Activated effector memory CD4-positive, alpha-beta T cell treated with Interleukin-2 at 50 U/mL for 16 hours (primary cell): ENCODE measurements at regions not wholly inside any gene's neighbourhood (a gene's known extent, or its start where the extent isn't known, plus 50 kb on each side); places are given as distances from the start of the nearest gene placed in this dataset.
"Not testable (repeated sequence)": the region's sequence is repeated elsewhere in the genome, so short reads cannot be mapped to it uniquely, and the experiment has no call there.

Experiments used
- DNase-seq: peaks from one replicate; pipeline ENCODE4 v3.0.0-alpha.2; 2020

DNA sequence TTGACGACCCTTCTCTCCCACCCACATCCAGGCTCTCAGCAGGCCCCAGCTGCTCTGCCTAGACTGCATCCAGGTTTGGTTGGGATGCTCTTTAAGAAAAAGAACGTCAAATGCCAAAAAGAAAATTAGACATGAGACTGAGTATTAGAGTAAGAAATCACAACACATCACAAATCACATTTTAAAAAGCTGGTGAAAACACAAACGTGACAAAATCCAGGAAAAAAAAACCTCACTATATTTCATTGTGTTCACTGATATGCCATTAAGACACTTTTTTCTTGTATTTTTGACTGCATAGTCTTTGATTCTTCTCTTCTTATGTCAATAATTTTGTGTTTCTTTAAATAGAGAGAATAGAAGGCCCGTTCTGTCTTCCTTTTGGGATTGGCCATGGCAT lies 243.7 kb downstream of the TLE3 start:
- DNase-seq: no peak

DNA sequence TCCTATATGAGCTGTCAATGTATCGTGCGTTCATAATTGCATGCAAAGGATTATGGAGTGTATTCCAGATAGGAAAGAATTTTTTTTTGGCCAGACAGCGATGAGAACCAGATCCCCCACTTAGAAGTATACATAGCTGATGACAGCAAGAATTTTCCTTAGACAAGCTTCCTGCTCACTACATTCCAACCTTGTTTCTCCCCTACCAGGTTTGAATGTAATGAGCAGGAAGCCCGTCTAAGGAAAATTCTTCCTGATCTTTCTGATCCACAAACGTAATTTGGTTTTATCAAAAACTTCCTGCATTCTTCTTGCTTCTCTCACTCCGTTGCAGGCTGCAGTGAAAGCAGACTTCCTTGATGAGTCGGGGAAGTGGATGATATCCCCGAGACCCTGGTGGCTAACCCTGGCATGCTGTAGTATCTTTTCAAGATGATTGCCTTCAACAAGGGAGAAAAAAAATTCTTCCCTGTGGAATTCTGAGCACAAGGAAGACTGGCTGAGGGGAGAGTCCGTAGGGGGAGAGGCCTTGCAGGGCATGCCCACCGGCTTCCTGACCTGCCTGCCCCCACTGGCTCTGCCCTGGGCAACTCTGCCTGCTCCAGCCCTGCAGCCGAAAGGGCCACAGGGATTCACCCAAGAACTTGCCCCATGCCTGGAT lies 243.1 kb downstream of the TLE3 start:
- no peak for DNase-seq

DNA sequence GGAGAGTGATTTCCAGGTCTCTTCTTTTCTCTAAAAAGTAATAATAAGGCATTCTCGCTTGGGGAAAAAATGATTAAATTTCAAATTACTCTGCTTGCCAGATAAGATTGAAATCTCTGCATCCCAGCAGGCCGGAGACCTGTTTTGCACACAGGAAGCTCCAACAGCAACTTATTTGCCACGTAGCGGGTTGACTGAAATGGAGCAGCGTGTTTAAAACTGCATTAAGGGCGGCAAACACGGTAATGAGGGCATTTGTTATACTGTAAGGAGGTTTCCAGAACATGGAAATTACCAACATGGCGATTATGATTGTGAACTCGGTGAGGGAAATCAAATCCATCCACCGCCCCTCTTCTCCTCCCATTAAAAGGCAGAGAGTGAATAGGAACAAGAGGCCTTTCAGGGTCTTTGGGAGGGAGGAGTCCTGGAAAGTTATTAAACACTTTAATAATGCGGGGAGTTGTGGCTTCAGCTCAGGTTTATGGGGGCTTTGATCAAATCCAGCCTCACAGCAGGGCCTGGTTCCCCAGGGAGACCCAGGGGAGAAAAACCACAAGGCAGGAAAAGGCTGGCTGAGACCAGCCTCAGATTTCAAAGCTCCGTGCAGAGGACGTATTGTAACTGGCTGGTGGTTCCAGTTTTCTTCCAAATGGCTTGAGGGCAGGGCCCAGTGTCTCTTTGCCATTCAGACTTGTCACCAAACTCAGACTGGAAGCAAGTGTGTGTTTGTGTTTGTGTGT lies 242.3 kb downstream of the TLE3 start:
- no peak for DNase-seq

DNA sequence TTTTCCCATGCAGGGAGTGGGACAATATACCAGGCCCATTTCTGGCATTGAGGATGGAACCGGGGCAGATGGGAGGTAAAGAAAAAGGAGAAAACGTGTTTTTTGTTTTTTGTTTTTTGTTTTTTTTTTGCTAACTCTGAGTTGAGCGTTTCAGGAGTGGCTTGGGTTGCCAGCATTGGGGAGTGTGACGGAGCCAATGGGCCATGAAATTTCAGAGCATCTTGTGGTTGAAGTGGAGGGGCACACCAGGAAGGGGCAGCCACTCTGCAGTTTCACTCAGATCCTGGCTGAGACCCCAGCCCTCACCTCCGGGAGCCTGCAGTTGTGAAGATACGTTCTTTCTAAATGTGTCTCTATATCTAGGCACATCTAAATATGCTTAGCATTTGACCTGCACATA lies 240.5 kb downstream of the TLE3 start:
- DNase-seq: no peak

DNA sequence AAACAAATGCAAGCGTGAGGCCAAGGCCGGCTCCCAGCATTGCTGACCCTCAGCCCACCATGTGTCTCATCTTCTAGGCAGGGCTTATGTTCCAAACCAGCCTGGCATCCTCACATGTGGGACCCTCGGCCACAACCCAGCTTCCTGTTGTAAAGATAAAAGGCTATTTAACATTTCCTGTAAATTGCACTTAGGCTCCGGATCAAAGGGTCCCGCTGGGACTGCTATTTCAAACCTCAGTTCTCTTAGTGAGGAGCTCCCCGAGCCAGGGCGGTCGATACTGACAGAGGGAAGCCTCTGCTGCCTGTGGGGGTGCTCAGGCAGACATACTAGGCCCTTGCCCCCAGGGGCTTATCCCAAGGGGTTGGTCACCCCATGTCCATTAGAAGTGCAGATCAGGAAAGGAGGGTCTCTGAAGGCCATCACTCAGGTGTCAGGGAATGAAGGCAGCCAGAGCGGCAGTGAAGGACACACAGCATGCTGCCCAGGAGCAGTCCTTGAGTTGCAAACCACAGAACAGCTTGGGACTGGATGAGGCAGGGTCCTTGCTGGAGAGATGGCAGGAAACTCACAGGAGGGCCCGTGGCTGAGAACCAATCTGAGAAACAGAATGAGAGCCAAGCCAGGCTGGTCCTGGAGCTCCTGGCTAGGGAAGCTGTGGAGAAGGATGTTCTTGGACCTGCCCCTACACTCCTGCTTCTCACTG lies 239.9 kb downstream of the TLE3 start:
- no peak for DNase-seq

DNA sequence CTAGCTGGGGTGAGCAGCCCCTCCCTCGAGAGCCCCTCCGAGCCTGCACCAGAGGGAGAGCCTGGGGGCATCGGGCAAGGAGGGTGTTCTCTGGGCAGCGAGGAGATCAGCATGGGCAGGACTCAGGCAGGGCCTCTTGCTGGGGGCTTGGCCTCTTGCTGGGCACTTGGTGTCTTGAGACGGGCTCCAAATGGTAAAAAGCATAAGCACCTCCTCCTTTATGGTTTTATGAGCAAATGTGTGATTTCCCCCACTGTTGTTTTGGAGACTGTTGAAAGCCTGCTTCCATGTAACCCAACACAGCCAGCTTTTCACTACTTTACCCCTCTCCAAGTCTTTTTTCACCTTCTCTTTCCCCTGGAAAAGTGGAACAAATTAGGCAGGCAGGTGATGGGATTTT lies 239.3 kb downstream of the TLE3 start:
- no peak for DNase-seq

DNA sequence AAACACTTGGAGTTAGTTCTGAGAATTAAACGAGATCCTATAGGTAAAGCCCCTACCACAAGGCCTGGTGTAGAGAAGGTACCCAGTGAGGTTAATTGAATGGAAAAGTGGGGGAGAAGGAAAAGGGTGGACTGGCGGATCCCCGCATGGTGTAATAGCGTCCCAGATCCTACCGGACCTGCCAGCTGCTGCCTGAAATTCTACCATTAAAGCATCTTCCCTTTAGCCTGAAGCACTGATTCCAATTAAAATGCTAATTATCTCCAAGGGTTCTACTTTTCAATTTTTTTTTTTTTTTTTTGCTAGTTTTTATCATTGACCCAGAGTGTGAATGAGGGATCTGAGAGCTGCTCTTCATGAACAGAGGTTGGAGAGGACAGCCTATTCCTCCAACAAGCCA lies 237.9 kb downstream of the TLE3 start:
- no peak for DNase-seq

DNA sequence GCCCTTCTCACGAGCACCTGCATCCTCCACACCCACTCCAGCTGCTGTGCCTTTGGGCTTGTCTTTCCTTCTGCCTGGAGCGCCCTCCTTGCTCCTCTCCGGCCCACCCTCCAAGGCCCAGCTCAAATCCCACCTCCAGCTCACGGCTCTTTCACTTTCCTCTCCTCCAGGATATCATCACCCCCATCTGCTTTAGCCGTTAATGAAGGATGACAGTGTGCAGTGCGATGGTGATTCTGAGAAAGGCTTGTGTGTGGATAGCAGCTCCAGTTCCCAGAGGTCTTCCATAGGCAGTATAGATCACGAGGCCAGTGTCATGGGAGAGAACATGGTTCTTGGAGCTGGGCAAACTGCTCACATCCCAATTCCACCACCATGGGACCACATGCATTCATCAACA lies 237.4 kb downstream of the TLE3 start:
- no peak for DNase-seq

DNA sequence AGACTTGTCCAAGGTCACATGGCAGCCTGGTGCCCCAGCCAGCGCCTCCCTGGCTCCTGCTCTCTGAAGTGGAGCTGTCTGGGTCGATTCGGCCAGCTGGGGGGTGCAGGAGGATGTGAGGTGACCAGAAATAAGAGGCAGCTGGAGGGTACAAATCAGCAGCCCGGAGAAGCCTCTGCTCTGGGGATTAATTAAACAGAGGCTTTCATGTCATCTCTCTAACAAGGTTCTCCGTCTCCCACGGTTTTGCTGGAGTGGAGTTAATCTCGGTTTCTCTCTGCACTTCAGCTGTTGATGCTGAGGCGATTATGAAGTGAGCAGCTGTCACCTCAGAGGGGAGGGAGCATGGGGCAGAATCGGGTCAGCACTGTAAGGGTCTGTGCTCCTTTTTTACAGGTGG lies 236.8 kb downstream of the TLE3 start:
- DNase-seq: no peak

DNA sequence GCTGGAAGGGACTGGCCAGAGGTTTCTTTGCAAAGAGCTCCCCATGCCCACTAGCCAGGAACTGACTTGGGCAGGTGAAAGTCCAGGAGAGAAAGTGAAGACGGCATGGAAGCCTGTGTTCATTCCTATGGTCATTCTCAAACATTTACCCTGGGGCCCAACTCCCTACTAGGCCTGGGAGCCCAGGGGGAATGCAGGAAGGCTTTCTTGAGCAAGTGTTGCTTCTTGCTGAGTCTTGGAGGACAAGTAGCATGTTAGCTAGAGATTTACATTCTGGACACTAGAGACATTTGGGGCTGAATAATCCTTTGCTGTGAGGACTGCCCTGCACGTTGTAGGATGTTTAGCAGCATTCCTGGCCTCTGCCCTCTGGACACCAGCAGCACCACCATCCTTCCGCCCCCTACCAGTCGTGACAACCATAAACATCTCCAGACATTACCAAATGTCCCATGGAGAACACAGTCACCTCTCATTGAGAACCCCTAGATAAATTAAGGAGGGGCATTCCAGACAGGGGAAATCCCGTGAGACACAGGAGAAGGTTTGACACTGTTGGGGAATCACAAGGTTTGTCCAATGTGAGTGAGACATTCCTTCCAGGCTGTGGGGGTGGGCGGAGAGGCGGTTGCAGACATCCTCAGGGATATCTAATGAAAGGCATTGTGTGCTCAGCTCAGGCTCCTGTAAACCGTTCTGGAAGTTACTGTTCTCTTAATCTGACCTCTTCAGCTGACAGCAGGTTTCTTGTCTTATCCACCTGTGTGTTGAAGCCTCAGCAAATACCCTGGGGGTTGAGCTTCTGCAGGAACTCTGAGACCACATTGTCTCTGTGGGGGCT lies 236.2 kb downstream of the TLE3 start:
- no peak for DNase-seq

DNA sequence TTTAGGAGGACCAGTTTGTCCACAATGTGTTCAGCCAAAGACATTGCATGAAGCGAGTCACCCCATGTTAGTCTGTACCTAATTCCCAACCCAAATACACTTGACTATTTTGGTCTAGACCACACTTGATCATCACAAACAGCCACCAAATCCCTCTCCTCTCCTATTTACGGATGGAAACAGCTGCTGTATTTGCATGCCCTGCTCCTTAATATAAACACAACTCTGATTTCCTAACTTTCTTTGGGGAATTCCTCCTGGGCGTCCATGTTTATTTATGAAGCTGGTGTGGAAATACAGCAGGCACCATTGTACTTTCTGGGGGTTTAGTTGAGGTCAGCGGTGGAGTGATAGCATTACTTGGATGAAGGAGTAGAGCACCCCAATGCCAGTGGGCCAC lies 235.2 kb downstream of the TLE3 start:
- DNase-seq: no peak

DNA sequence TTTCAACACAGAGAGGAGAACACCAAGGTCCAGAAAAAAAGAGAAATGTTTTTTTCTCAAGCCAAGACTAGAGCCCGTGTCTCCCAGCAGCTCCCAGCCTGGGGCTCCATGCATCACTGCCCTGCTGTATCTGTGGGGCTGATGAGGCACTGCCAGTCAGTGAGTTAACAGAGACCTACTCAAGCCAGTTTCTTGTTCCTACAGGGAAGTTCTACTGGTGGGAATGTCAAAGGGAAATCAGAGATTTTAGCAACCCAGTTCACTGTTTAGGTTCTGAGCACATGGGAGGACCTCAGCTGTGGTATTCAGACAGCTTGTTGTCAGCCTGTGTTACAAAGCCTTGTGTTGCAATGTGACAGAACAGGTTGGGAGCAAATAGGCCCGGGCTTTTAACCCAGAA lies 234.3 kb downstream of the TLE3 start:
- DNase-seq: no peak

DNA sequence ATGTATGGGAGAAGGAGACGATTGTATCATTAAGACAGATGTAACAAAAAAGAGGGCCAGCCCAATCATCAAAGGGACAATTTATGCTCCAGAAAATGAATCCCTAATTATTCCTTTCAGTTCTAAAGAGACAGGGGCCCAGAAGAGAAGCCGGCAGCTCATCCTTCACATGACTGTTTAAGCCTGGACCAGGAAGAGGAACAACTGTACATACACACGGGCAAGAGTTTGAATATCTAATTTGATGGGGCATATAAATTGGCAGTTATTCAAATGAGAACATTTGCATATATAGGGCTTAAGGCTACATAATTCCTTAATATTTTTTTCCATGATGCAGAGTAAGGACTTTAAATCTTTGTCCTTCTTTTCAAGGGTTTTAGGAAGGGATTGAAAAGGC lies 232.3 kb downstream of the TLE3 start:
- no peak for DNase-seq

DNA sequence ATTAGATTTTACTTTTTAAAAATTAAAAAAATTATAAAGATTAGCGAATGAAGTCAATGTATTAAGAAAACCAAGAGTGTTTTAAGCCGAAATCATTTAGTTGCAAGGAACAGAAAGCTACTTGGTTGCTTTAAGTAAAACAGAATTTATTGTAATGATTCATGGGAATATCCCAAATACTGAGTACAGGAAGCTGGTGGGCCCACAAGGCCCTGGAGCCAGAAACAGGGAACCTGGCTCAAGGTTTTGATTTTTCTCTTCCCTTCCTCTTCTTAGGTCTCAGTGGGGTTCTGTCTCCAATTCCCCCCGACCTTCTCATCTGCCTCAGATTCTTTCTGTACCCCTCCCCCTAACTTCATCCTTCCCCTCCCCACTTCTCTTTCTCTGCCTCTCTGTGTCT lies 229.0 kb downstream of the TLE3 start:
- no peak for DNase-seq

DNA sequence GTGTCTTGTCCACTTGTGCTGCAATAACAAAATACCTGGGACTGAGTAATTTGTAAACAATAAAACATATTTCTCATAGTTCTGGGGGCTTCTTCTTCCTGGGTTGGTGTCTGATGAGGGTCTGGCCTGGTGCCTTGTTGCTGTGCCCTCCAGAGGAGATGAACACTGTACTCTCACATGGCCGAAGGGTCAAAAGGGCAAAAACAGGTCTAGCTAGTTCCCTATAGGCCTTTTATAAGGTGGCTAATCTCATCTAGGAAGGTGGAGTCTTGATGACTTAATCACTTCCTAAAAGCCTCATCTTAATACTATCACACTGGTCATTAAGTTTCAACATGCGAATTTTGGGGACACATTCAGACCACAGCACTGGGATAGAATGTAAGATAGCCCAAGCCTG lies 228.4 kb downstream of the TLE3 start:
- DNase-seq: no peak

DNA sequence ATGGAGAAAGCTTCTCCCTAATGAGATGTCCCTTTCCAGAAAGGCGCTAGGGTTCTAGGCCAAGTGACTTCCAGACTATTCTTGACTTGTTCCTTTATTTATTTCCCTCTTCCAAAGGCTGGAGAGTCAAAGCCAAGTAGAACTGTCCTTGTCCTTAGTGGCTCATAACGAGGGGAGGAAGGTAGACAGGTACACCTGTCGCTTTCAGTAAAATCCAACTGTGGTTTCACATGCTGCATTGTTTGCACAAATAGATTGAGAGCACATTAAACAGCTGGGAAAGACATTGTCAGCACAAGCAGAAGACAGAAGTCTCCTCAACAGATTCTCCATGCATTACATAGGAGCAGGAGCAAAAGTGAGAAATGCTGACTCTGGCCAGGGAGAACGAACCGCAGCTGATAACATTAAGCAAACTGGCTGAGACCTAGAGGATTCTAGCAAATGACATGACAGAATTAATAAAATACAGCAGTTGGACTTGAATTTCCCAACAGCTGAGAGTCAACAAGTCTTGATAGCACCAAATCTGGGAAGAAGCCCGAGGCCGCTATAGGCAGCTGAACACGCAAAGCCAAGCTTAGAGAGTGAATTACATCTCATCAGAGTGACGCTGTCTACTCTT lies 227.7 kb downstream of the TLE3 start:
- no peak for DNase-seq

DNA sequence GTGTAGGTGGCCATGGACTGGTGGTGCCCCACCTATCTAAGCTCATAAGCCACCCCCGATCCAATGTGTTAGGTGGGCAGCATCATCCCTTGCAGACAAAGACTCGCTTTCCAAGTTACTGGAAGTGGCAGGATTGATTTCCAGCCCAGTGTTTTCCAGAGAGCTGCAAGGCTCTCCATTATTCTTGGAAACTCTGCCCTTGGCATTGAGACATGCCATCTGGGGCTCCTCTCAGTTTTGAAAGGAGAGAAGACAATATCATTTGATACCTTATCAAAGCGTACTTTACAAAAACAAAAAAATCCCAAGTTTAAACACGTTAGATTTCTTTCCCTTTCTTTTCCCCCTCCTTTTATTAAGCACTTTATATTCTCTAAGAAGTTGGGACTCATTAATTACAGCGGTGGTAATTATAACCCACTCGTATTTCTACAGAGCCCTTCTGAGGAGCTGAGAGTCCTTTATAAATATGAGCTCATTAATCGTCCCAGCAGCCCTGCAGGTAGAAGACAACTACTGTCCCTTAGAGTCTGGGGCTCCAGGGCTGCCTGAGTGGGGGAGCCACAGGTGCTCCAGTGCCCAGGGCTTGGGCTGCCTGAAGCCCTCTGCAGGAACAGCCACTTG lies 226.1 kb downstream of the TLE3 start:
- no peak for DNase-seq

DNA sequence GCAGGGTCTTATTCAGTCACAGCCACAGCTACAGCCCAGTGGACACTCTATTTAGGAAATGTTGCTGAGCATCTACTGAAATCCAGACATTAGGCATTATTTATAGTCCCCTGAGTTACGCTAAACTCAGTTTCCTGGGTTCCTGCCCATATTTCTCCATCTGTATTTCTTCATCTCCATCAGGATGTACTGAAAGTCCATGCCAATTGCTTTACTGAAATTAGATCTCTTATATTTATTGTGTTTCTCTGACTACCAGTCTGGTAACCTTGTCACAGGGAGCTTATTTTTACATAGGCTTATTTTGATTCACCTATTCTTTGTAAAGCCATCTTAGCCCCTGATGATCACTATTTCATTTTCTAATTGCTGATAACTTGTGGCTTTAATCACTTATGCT lies 223.9 kb downstream of the TLE3 start:
- DNase-seq: no peak

DNA sequence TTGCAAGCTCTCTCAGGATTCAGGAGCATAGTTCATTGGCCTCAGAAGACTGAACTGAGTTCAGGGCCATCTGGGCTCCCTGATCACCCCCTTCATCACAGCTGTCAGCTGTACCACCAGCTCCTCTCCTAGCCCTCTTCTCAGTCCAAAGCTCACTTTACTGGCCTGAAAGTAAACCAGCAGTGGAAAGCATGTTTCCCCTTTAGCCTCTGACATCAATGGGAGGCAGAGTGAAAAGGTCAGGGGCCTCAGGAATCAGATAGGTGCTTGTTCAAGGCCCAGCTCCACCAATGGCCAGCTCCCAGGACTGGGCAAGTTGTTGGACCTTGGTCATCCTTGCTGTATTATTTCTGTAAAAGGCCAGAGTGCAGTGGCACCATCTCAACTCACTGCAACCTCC lies 223.4 kb downstream of the TLE3 start:
- no peak for DNase-seq

DNA sequence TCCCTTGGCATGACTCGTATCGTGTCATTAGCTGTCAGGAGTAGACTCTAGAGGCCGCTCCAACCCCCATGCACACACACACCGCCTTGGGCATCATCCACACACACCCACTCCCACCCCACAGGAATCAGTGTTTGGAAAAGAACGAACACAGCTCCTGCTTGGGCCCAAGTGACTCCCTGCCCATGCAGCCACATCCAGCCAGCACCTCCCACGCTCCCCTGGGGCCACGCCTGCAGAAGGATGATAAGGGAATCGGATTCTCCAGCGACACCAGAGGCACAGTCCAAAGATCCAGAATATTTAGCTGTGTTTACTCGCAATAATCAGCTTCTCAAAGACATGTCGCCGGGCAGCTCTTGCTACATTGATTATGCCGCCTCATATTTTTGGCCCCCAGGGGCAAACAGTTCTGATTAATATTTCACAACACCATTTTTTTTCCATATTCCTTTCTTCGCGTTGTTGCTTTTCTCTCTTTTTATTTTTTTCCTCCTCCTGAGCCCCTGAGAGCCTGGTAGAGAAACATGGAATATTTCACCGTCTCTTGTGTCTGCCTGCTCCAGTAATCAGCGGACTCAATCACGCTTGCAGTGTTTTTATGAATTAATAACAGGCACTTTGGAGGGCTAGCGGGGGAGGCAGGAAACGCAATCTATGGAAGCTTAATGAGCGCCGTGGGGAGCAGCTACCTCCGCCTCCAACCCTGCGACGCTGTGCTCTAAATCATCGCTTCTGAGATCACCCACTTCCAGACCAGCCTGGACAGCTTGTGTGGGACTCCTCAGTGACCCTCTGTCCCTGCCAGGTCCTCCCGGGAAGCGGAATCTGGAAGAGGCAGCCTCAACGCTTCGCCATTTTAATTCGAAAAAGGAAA lies 221.4 kb downstream of the TLE3 start:
- no peak for DNase-seq

DNA sequence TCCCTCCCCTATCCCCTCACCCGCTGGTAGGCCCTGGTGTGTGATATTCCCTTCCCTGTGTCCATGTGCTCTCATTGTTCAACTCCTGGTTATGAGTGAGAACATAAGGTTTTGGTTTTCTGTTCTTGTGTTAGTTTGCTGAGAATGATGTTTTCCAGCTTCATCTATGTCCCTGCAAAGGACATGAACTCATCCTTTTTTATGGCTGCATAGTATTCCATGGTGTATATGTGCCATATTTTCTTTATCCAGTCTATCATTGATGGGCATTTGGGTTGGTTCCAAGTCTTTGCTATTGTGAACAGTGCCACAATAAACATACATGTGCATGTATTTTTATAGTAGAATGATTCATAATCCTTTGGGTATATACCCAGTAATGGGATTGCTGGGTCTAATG lies 217.8 kb downstream of the TLE3 start:
- DNase-seq: not testable (repeated sequence)
